ENCODE measurements at regions not wholly inside any gene's neighbourhood (a gene's known extent, or its start where the extent isn't known, plus 50 kb on each side); places are given as distances from the start of the nearest gene placed in this dataset.

DNA sequence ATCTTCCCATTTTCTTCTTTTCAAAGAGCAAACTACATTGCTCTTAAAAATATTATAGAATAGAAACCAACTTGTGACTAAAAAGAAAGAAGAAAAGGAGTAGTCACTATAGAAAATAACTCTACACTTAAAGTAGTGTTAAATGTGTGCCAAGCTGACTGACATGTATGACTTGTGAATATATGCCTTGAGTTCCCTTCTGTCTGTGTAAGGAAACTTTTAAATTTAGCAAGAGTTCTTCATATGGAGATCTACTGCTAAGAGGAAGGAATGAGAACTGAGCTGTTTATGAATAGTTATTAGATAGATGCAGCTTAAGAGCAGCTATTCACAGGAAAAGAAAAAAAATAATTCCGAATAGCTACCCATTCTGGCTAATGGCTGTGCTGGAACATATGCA lies 1221.7 kb upstream of the ZEB2 start:
- DNase-seq (ENCODE audit: low spot score): no peak
- TF ChIP-seq, protein P1, sequence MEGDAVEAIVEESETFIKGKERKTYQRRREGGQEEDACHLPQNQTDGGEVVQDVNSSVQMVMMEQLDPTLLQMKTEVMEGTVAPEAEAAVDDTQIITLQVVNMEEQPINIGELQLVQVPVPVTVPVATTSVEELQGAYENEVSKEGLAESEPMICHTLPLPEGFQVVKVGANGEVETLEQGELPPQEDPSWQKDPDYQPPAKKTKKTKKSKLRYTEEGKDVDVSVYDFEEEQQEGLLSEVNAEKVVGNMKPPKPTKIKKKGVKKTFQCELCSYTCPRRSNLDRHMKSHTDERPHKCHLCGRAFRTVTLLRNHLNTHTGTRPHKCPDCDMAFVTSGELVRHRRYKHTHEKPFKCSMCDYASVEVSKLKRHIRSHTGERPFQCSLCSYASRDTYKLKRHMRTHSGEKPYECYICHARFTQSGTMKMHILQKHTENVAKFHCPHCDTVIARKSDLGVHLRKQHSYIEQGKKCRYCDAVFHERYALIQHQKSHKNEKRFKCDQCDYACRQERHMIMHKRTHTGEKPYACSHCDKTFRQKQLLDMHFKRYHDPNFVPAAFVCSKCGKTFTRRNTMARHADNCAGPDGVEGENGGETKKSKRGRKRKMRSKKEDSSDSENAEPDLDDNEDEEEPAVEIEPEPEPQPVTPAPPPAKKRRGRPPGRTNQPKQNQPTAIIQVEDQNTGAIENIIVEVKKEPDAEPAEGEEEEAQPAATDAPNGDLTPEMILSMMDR (IDR thresholded peaks at IDR 0.05; ENCODE audit: extremely low read depth, insufficient read depth, missing control alignments): no peak

GRCh38 chr2:145741181-145741580 lies 1221.3 kb upstream of the ZEB2 start:
- no peak for DNase-seq (ENCODE audit: low spot score)
- in situ Hi-C loops (cut with MboI; ENCODE audit: low pct_unique_long_range_greater_than_20kb, low sequenced_read_pairs, unreplicated experiment): loop anchor here (25.0 kb wide), 1 partner anchor 154 kb away; no protein-coding TSS in a partner anchor
- TF ChIP-seq, protein P1 (IDR thresholded peaks at IDR 0.05; ENCODE audit: extremely low read depth, insufficient read depth, missing control alignments): no peak

More for the DNA sequence above, 1221.7 kb upstream of the ZEB2 start:
- in situ Hi-C loops (cut with MboI; ENCODE audit: low pct_unique_long_range_greater_than_20kb, low sequenced_read_pairs, unreplicated experiment): loop anchor here (25.0 kb wide), 1 partner anchor 154 kb away; no protein-coding TSS in a partner anchor

- in situ Hi-C loops (cut with MboI; ENCODE audit: low pct_unique_long_range_greater_than_20kb, low sequenced_read_pairs, unreplicated experiment): loop anchor here (25.0 kb wide), 1 partner anchor 153 kb away; no protein-coding TSS in a partner anchor
- DNase-seq (ENCODE audit: low spot score): no peak
- TF ChIP-seq, protein P1 (IDR thresholded peaks at IDR 0.05; ENCODE audit: extremely low read depth, insufficient read depth, missing control alignments): no peak
Observed at GRCh38 chr2:145740302-145740701, 1220.4 kb upstream of the ZEB2 start.

GRCh38 chr2:145739681-145740080 lies 1219.8 kb upstream of the ZEB2 start:
- TF ChIP-seq, protein P1 (IDR thresholded peaks at IDR 0.05; ENCODE audit: extremely low read depth, insufficient read depth, missing control alignments): no peak
- in situ Hi-C loops (cut with MboI; ENCODE audit: low pct_unique_long_range_greater_than_20kb, low sequenced_read_pairs, unreplicated experiment): loop anchor here (25.0 kb wide), 1 partner anchor 152 kb away; no protein-coding TSS in a partner anchor
- DNase-seq (ENCODE audit: low spot score): no peak

DNA sequence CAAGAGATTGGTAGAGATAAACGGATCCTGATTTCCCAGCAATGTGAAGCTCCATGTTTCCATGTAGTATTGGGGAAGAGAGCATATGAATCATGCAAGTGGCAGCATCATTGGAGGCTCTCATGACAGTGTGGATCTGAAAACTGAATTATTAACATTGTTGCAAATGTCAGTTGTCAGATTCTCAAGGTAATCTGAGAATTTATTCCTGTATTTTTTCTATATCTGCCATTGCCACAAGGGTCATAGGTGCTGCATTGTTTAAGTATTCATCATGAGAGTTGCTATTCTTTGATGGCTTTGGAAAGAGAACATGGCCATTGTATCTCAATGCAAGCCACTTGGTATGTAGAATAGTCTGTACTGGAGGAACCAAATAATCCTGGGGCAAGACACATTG lies 1217.0 kb upstream of the ZEB2 start:
- in situ Hi-C loops (cut with MboI; ENCODE audit: low pct_unique_long_range_greater_than_20kb, low sequenced_read_pairs, unreplicated experiment): loop anchor here (25.0 kb wide), 1 partner anchor 150 kb away; no protein-coding TSS in a partner anchor
- TF ChIP-seq, protein P1 (IDR thresholded peaks at IDR 0.05; ENCODE audit: extremely low read depth, insufficient read depth, missing control alignments): no peak
- no peak for DNase-seq (ENCODE audit: low spot score)

DNA sequence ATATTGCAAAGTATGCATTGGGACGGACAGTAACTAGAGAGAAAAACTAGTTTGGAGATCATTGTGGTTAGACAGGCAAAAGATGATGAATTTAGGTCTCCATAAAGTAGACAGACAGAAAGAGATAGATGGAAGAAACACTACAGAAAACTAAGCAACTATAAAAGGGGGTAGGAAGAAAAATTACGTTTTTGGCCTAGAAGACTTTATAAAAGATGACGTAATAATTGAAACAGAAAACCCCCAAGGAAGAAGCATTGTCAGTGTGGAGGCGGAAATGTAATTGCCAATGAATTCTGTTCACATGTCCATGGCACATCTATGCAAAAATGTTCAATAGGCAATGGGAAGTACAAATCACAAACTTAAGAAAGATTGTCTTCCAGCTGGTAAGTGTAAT lies 1211.5 kb upstream of the ZEB2 start:
- in situ Hi-C loops (cut with MboI; ENCODE audit: low pct_unique_long_range_greater_than_20kb, low sequenced_read_pairs, unreplicated experiment): loop anchor here (25.0 kb wide), 1 partner anchor 144 kb away; no protein-coding TSS in a partner anchor
- TF ChIP-seq, protein P1 (IDR thresholded peaks at IDR 0.05; ENCODE audit: extremely low read depth, insufficient read depth, missing control alignments): no peak
- DNase-seq (ENCODE audit: low spot score): no peak

All from GM13977 (cell line).